CD4-positive, alpha-beta T cell (primary cell): ENCODE measurements at regions not wholly inside any gene's neighbourhood (a gene's known extent, or its start where the extent isn't known, plus 50 kb on each side); places are given as distances from the start of the nearest gene placed in this dataset.

Experiments
- ATAC-seq: fragments of 200-7000 bp; cut with Tn5 transposase; one replicate; pipeline ENCODE4 v1.10.0; 2022; ENCODE audit warnings: mild to moderate bottlenecking; ENCODE audit not compliant: poor library complexity
- CTCF ChIA-PET: fragments of 350-600 bp; sonication (Branson Sonifier 250); formaldehyde crosslinking; loops from one replicate; lab custom pipeline; 2021; ENCODE audit warnings: antibody characterized with exemption, inconsistent platforms; lab: Charles Lee
- POLR2A ChIA-PET: fragments of 350-600 bp; sonication (Branson Sonifier 250); formaldehyde crosslinking; loops from one replicate; lab custom pipeline; 2021; ENCODE audit warnings: antibody characterized with exemption, inconsistent platforms; lab: Charles Lee
- DNase-seq, 14 experiments: peaks; one replicate each; pipeline ENCODE4 v3.0.0-alpha.2; 2013 to 2020; ENCODE audit warnings: mixed read lengths in 2 of 14
- H3K27ac ChIP-seq, 2 donors: one replicate each; pipeline versions ENCODE4 v1.5.1 to v1.7.0; 2013; ENCODE audit warnings: low read length in 2 of 2, low read depth in 1 of 2, mild to moderate bottlenecking in 1 of 2
- H3K27me3 ChIP-seq, 2 experiments: 1 replicate in 1 of 2; 2 replicates in 1 of 2; pipeline versions ENCODE4 v1.6.1 to v1.7.0; 2013; ENCODE audit warnings: low read length in 2 of 2, control low read depth in 1 of 2, mild to moderate bottlenecking in 1 of 2, moderate library complexity in 1 of 2; ENCODE audit not compliant: insufficient read depth in 2 of 2, control insufficient read depth in 1 of 2
- H3K36me3 ChIP-seq: one replicate; pipeline ENCODE4 v1.6.1; 2013; ENCODE audit warnings: low read length, control low read depth; ENCODE audit not compliant: insufficient read depth
- H3K4me1 ChIP-seq: one replicate; pipeline ENCODE4 v1.6.1; 2013; ENCODE audit warnings: low read length, control low read depth; ENCODE audit not compliant: insufficient read depth
- H3K4me3 ChIP-seq: one replicate; pipeline ENCODE4 v1.5.1; 2013; ENCODE audit warnings: mild to moderate bottlenecking, low read length, moderate library complexity
- H3K9me3 ChIP-seq, 2 experiments: 1 replicate in 1 of 2; 2 replicates in 1 of 2; pipeline versions ENCODE4 v1.6.1 to v1.7.0; 2013; ENCODE audit warnings: low read length in 2 of 2, mild to moderate bottlenecking in 2 of 2, control low read depth in 1 of 2, moderate library complexity in 1 of 2; ENCODE audit not compliant: control insufficient read depth in 1 of 2, insufficient read depth in 1 of 2
- H3K27ac Mint-ChIP-seq: one replicate; pipeline ENCODE4 v1.8.0; 2020; ENCODE audit warnings: mixed read lengths
- H3K27me3 Mint-ChIP-seq: one replicate; pipeline ENCODE4 v1.8.0; 2021; ENCODE audit warnings: mixed read lengths
- H3K36me3 Mint-ChIP-seq: one replicate; pipeline ENCODE4 v1.8.0; 2021; ENCODE audit warnings: low read depth, mixed read lengths
- H3K4me1 Mint-ChIP-seq: one replicate; pipeline ENCODE4 v1.8.0; 2021; ENCODE audit warnings: low read depth, mixed read lengths
- H3K4me3 Mint-ChIP-seq: one replicate; pipeline ENCODE4 v1.8.0; 2020; ENCODE audit warnings: mild to moderate bottlenecking, mixed read lengths
- H3K9me3 Mint-ChIP-seq: one replicate; pipeline ENCODE4 v1.8.0; 2020; ENCODE audit warnings: mixed read lengths
- CTCF ChIP-seq: fragments of 200-600 bp; IDR thresholded peaks from one replicate; pipeline ENCODE4 v1.8.0; 2022; ENCODE audit warnings: antibody characterized with exemption, mild to moderate bottlenecking
- intact Hi-C, 2 experiments: fragments of 100-400 bp; cut with DNase I in 1 of 2; cut with micrococcal nuclease in 1 of 2; formaldehyde crosslinking; loops; one replicate each; pipeline versions ENCODE4 v1.15.1 to v1.9.0; 2023 to 2025; cut with DNase I, micrococcal nuclease

GRCh38 chr10:120963594-120964220 lies 112.5 kb downstream of the WDR11 start:
- no peak overlapping the region for H3K27ac Mint-ChIP-seq
- intact Hi-C loops, result no loop called here
- POLR2A ChIA-PET, result no interaction called here
- H3K36me3 Mint-ChIP-seq, result no peaks in the 10 kb centered on the region
- DNase-seq, result no peak
- TF ChIP-seq CTCF, result no peak
- peaks cover 32% of the 10 kb centered on the region for H3K27me3 Mint-ChIP-seq
- H3K9me3 Mint-ChIP-seq, result no peaks in the 10 kb centered on the region
- Histone ChIP-seq H3K27me3 (peaks cover 0 to 7% of the 10 kb centered on the region in 2 experiments), H3K9me3 (peaks cover 0 to 4% of the 10 kb centered on the region in 2 experiments), H3K36me3 (no peaks in the 10 kb centered on the region), H3K4me1 (no peaks in the 10 kb centered on the region), H3K27ac (no peak overlapping the region), H3K4me3 (no peak overlapping the region)
- CTCF ChIA-PET, result no interaction called here
- ATAC-seq, result no peak
- no peak overlapping the region for H3K4me3 Mint-ChIP-seq
- H3K4me1 Mint-ChIP-seq, result no peaks in the 10 kb centered on the region

GRCh38 chr10:120966657-120967045 lies 115.5 kb downstream of the WDR11 start:
- Mint-ChIP-seq H3K27ac (no peak overlapping the region), H3K36me3 (no peaks in the 10 kb centered on the region), H3K27me3 (peaks cover 23% of the 10 kb centered on the region), H3K9me3 (no peaks in the 10 kb centered on the region), H3K4me1 (no peaks in the 10 kb centered on the region), H3K4me3 (no peak overlapping the region)
- ChIA-PET CTCF (no interaction called here), POLR2A (no interaction called here)
- Histone ChIP-seq H3K27me3 (peaks cover 0 to 10% of the 10 kb centered on the region in 2 experiments), H3K36me3 (no peaks in the 10 kb centered on the region), H3K4me1 (no peaks in the 10 kb centered on the region), H3K9me3 (peaks cover 0 to 9% of the 10 kb centered on the region in 2 experiments), H3K4me3 (no peak overlapping the region), H3K27ac (no peak overlapping the region)
- intact Hi-C loops, result no loop called here
- ATAC-seq (no peak), DNase-seq (no peak)
- no peak for TF ChIP-seq CTCF

- peaks cover 0 to 5% of the 10 kb centered on the region in 2 experiments for H3K9me3 ChIP-seq
- CTCF ChIA-PET, result no interaction called here
- H3K4me1 Mint-ChIP-seq, result no peaks in the 10 kb centered on the region
Observed at GRCh38 chr10:120969219-120969645, 118.1 kb downstream of the WDR11 start.

More at GRCh38 chr10:120969219-120969645, 118.1 kb downstream of the WDR11 start:
- Histone ChIP-seq H3K4me1 (no peaks in the 10 kb centered on the region), H3K36me3 (no peaks in the 10 kb centered on the region), H3K4me3 (no peak overlapping the region), H3K27me3 (peaks cover 0 to 14% of the 10 kb centered on the region in 2 experiments), H3K27ac (no peak overlapping the region)
- no peak overlapping the region for H3K4me3 Mint-ChIP-seq
- intact Hi-C loops, result no loop called here
- no peak overlapping the region for H3K27ac Mint-ChIP-seq
- no peak for TF ChIP-seq CTCF
- no peak for DNase-seq
- H3K27me3 Mint-ChIP-seq, result peaks cover 11% of the 10 kb centered on the region
- peaks cover 3% of the 10 kb centered on the region for H3K9me3 Mint-ChIP-seq
- H3K36me3 Mint-ChIP-seq, result no peaks in the 10 kb centered on the region
- no peak for ATAC-seq
- POLR2A ChIA-PET, result no interaction called here
